Common myeloid progenitor, CD34-positive (primary cell): ENCODE measurements at regions not wholly inside any gene's neighbourhood (a gene's known extent, or its start where the extent isn't known, plus 50 kb on each side); places are given as distances from the start of the nearest gene placed in this dataset.

Experiments used
- CTCF ChIA-PET: fragments of 350-600 bp; sonication (Branson Sonifier 250); formaldehyde crosslinking; loops from one replicate; lab custom pipeline; 2021; ENCODE audit warnings: antibody characterized with exemption; lab: Charles Lee
- POLR2A ChIA-PET: fragments of 350-600 bp; sonication (Branson Sonifier 250); formaldehyde crosslinking; loops from one replicate; lab custom pipeline; 2021; ENCODE audit warnings: antibody characterized with exemption; lab: Charles Lee
- DNase-seq, 3 donors: peaks; one replicate each; pipeline versions ENCODE4 v3.0.0 to v3.0.0-alpha.2; 2013
- H3K27ac ChIP-seq, 2 experiments: 1 replicate in 1 of 2; 2 replicates in 1 of 2; pipeline ENCODE4 v1.7.0; 2013; ENCODE audit warnings: inconsistent platforms in 2 of 2, low read length in 2 of 2, mild to moderate bottlenecking in 2 of 2, low read depth in 1 of 2, moderate library complexity in 1 of 2; ENCODE audit not compliant: severe bottlenecking in 2 of 2, insufficient read depth in 1 of 2, poor library complexity in 1 of 2
- H3K27me3 ChIP-seq, 5 experiments: replicated peaks in 2 of 5; 1 replicate in 3 of 5; 2 replicates in 2 of 5; pipeline versions ENCODE4 v1.6.1 to v1.7.0; 2013; ENCODE audit warnings: low read length in 4 of 5, mild to moderate bottlenecking in 2 of 5, moderate library complexity in 2 of 5, inconsistent platforms in 1 of 5; ENCODE audit not compliant: insufficient read depth in 5 of 5, control insufficient read depth in 4 of 5
- H3K36me3 ChIP-seq, 4 experiments: 1 replicate in 2 of 4; 2 replicates in 2 of 4; pipeline versions ENCODE4 v1.6.1 to v1.7.0; 2013; ENCODE audit warnings: low read length in 3 of 4, control low read depth in 1 of 4, mild to moderate bottlenecking in 1 of 4; ENCODE audit not compliant: control insufficient read depth in 4 of 4, insufficient read depth in 4 of 4
- H3K4me1 ChIP-seq, 4 experiments: 1 replicate in 3 of 4; 2 replicates in 1 of 4; pipeline versions ENCODE4 v1.6.1 to v1.7.1; 2013; ENCODE audit warnings: low read length in 3 of 4, mild to moderate bottlenecking in 3 of 4, control low read depth in 1 of 4, inconsistent platforms in 1 of 4, moderate library complexity in 1 of 4; ENCODE audit not compliant: control insufficient read depth in 4 of 4, insufficient read depth in 4 of 4; ENCODE audit errors: control extremely low read depth in 1 of 4
- H3K4me3 ChIP-seq, 7 experiments: 1 replicate in 4 of 7; 2 replicates in 3 of 7; pipeline versions ENCODE4 v1.5.1 to v1.7.0; 2013; ENCODE audit warnings: mild to moderate bottlenecking in 7 of 7, low read length in 6 of 7, moderate library complexity in 6 of 7, inconsistent platforms in 2 of 7, low read depth in 2 of 7, control low read depth in 1 of 7; ENCODE audit not compliant: insufficient read depth in 4 of 7, control insufficient read depth in 1 of 7; ENCODE audit errors: extremely low read depth in 1 of 7
- H3K9me3 ChIP-seq, 5 experiments: 1 replicate in 4 of 5; 2 replicates in 1 of 5; pipeline versions ENCODE4 v1.6.1 to v1.7.1; 2013; ENCODE audit warnings: low read length in 4 of 5, mild to moderate bottlenecking in 2 of 5, inconsistent platforms in 1 of 5, low read depth in 1 of 5, moderate library complexity in 1 of 5; ENCODE audit not compliant: control insufficient read depth in 4 of 5, insufficient read depth in 2 of 5; ENCODE audit errors: control extremely low read depth in 1 of 5
- WGBS: methylation state at CpG from one replicate; pipeline ENCODE4 v1.1.5; 2013; ENCODE audit not compliant: insufficient coverage; 5-methylcytosine and 5-hydroxymethylcytosine counted together

DNA sequence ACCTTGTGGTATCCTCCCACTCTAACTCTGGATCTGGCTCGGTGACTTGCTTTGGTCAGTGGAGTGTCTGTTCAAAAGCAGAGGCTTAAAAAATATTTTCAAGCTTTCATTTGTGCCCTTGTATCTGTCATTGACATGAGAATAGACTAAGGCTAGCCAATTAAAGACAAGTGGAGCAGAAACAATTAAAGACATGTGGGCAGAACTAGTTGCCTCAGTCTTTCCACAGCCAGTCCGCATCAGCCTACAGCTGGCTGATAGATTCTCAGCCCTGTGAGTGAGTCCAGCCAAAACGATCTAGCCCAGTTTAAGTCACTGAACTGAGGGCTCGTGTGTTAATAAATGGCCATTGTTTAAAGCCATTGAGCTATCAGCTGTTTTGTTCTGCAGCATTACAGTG lies 185.2 kb upstream of the DGKB start:
- Histone ChIP-seq H3K36me3 (no peaks in the 10 kb centered on the region), H3K27me3 (no peaks in the 10 kb centered on the region), H3K27ac (no peak overlapping the region), H3K9me3 (peaks cover 0 to 1% (median 0%) of the 10 kb centered on the region in 5 experiments), H3K4me1 (no peaks in the 10 kb centered on the region), H3K4me3 (no peak overlapping the region)
- WGBS, result 76% methylated on average over 2 of the region's 4 CpGs
- no peak for DNase-seq
- ChIA-PET CTCF (no interaction called here), POLR2A (no interaction called here)

DNA sequence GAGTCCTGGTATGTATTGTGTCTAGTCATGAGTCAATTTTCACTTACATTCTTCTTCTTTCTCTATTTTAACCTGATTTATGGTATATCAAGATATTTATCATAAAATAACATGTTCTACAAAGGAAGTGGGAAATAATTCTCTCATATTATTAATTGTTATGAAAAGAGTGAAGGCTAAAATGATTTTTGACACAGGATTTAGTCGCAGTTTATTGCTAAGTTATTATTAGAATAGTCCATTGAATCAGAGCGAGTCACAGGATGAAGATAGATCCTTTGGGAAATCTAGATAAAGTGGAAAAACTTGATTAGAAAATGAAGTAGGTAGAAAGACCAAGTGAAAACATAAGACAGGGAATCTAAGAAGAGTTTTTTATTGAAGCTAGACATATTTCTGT lies 184.3 kb upstream of the DGKB start:
- POLR2A ChIA-PET, result no interaction called here
- 95% methylated on average over 2 of the region's 2 CpGs for WGBS
- no peak overlapping the region for H3K27ac ChIP-seq
- H3K4me1 ChIP-seq, result no peaks in the 10 kb centered on the region
- H3K9me3 ChIP-seq, result no peaks in the 10 kb centered on the region
- DNase-seq, result no peak
- no peaks in the 10 kb centered on the region for H3K36me3 ChIP-seq
- CTCF ChIA-PET, result no interaction called here
- no peaks in the 10 kb centered on the region for H3K27me3 ChIP-seq
- no peak overlapping the region for H3K4me3 ChIP-seq

DNA sequence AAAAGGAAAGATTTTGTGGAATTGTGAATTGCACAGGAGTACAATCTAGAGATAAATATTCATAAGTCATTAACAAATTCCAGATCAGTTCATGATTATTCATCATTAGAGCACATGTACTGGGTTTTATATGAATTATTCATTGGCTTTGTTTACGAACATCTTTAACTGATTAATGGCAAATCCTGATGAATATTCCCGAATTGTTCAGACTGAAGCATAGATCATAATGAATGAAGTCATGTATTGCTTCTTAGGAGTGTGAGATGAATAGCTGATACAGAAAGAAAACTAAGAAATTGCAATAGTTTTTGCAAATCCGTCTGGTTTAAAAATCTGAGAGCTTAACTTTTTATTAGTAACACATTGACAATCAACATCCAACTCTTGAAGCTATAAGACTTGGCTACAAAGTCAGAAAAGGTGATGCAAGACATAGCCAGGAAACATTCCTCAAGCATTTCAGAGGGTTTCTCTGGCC lies 183.6 kb upstream of the DGKB start:
- WGBS, result 100% methylated on average over 1 of the region's 3 CpGs
- CTCF ChIA-PET, result no interaction called here
- Histone ChIP-seq H3K27me3 (no peaks in the 10 kb centered on the region), H3K4me1 (no peaks in the 10 kb centered on the region), H3K9me3 (no peaks in the 10 kb centered on the region), H3K4me3 (no peak overlapping the region), H3K36me3 (no peaks in the 10 kb centered on the region), H3K27ac (no peak overlapping the region)
- DNase-seq, result no peak
- POLR2A ChIA-PET, result no interaction called here

DNA sequence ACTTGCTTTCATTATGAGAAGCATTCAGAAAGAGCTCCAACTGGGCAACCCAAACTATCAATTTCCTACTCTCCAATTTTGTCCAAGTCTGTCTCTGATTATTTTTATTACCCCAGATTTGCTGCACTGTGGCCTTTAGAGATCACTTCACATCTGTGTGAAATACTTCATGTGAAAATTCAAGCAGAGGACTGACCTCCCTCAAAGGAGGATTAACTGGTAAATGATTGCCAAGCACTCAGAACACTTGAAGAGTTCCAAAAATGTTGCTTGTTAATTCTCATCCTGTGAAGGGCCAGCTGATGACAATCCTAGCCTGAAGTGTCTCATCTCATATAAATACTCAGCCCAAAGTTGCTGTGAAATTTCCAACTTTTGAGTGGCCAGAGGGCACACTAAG lies 182.8 kb upstream of the DGKB start:
- no peak overlapping the region for H3K4me3 ChIP-seq
- no peaks in the 10 kb centered on the region for H3K27me3 ChIP-seq
- ChIA-PET POLR2A (no interaction called here), CTCF (no interaction called here)
- H3K27ac ChIP-seq, result no peak overlapping the region
- DNase-seq, result no peak
- H3K4me1 ChIP-seq, result no peaks in the 10 kb centered on the region
- no peaks in the 10 kb centered on the region for H3K9me3 ChIP-seq
- H3K36me3 ChIP-seq, result no peaks in the 10 kb centered on the region

DNA sequence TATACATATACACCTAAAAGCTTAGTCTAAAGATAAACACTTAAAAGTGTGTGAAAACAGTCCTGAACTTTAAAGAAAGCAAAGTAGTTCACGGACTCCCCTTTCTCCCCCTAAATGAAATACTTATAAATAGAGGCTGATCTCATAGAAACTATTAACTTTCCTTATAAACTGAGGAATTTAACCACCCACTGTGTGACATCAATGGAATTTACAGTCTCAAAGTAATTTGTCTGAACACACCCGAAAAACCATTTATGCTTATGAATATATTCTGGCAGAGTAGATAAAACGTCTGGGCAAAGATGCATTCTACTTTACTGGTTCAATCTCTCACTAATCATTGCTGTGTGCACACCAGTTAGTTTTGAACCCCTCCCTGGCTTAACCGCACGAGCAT lies 181.8 kb upstream of the DGKB start:
- CTCF ChIA-PET, result no interaction called here
- Histone ChIP-seq H3K27ac (no peak overlapping the region), H3K4me3 (no peak overlapping the region), H3K4me1 (no peaks in the 10 kb centered on the region), H3K9me3 (no peaks in the 10 kb centered on the region), H3K36me3 (no peaks in the 10 kb centered on the region), H3K27me3 (no peaks in the 10 kb centered on the region)
- POLR2A ChIA-PET, result no interaction called here
- no peak for DNase-seq
- WGBS, result 86% methylated on average over 1 of the region's 5 CpGs

DNA sequence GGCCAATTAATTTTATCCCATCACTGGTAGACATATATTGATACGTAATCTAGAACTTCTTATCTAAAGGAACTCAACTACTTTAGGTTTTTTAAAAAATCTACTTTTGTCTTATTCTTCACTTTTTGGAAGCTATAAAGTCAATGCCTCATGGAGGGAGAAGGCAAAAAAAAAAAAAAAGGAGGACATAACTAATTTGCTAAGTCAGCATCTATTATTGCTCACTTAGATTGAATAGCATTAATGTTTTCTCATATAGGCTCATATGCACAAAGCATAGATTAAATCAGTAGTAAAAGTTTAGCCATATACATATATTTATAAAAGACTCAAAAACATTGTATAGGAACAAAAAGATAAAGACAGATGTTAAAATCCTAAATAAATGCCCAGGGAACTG lies 179.3 kb upstream of the DGKB start:
- no peaks in the 10 kb centered on the region for H3K36me3 ChIP-seq
- H3K9me3 ChIP-seq, result no peaks in the 10 kb centered on the region
- no peak overlapping the region for H3K4me3 ChIP-seq
- H3K4me1 ChIP-seq, result no peaks in the 10 kb centered on the region
- no peaks in the 10 kb centered on the region for H3K27me3 ChIP-seq
- CTCF ChIA-PET, result no interaction called here
- POLR2A ChIA-PET, result no interaction called here
- no peak for DNase-seq
- H3K27ac ChIP-seq, result no peak overlapping the region
- WGBS, result no CpG with 5 or more reads among the region's 1 CpG

DNA sequence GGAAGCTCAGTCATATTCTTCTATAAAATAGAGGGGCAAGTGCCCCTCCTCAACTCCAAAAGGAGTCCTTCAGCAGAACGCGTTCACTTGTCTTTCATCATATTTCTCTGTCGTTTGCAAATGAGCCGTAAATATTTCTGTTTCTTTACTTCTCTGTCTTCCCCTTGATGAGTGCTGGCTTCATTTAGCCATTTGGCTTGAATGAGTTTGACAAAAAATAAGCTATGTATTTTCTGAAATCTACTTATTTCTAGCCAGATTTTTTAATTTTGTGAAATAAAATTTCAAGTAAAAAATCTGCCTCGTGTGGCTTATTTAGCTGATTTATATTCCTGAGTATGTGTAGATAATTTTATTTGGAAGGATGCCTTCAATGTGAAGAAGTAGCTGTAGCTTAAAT lies 170.8 kb upstream of the DGKB start:
- Histone ChIP-seq H3K27me3 (no peaks in the 10 kb centered on the region), H3K9me3 (no peaks in the 10 kb centered on the region), H3K36me3 (no peaks in the 10 kb centered on the region), H3K4me3 (no peak overlapping the region), H3K4me1 (no peaks in the 10 kb centered on the region), H3K27ac (no peak overlapping the region)
- 82% methylated on average over 3 of the region's 5 CpGs for WGBS
- CTCF ChIA-PET, result interaction anchor here (0.6 kb wide), 1 partner anchor 9 kb away, joined by 3 read pairs; no protein-coding TSS in a partner anchor
- DNase-seq, result no peak
- POLR2A ChIA-PET, result no interaction called here
